ENCODE measurements at regions not wholly inside any gene's neighbourhood (a gene's known extent, or its start where the extent isn't known, plus 50 kb on each side); places are given as distances from the start of the nearest gene placed in this dataset.

- TF ChIP-seq CTCF (IDR thresholded peaks at IDR 0.05) (no peak), EP300 (IDR thresholded peaks at IDR 0.05; ENCODE audit: low read depth) (no peak), POLR2A (IDR thresholded peaks at IDR 0.05) (no peak)
Observed at GRCh38 chr3:153103406-153103945, 58.5 kb upstream of the RAP2B start.

All from transverse colon (tissue), 3 donors.